ENCODE measurements at regions not wholly inside any gene's neighbourhood (a gene's known extent, or its start where the extent isn't known, plus 50 kb on each side); places are given as distances from the start of the nearest gene placed in this dataset.

GRCh38 chr15:66947471-66947870 is 117.9 kb upstream of the SMAD3 start:
- H3K4me3 ChIP-seq, result no peak overlapping the region
- intact Hi-C loops (cut with DNase I; ENCODE audit: low total_unique reads), result loop anchor here (2.0 to 5.0 kb wide), 2 partner anchors 357 to 490 kb away; no protein-coding TSS in a partner anchor
- DNase-seq, result no peak
- peaks cover 0 to 15% (median 0%) of the 10 kb centered on the region in 4 donors for H3K4me1 ChIP-seq
- no peaks in the 10 kb centered on the region for H3K9me3 ChIP-seq
- 84 to 89% methylated on average over 10 to 12 of the region's 12 CpGs for WGBS, 2 donors (ENCODE audit: low coverage in 1 of 2)
- no peaks in the 10 kb centered on the region for H3K27me3 ChIP-seq
- in situ Hi-C loops (cut with MboI; ENCODE audit: low pct_ligation_motif_present in 1 of 4, low pct_unique_long_range_greater_than_20kb in 1 of 4, low sequenced_read_pairs in 3 of 4), result loop anchor here in 3 of 4 donors (5.0 to 25.0 kb wide), 5 partner anchors 347 to 890 kb away; partner anchors contain the start of genes RNU6-1 (in 1 of the 3) and SKOR1 (in 1 of the 3)
- no peak for TF ChIP-seq EP300 (IDR thresholded peaks at IDR 0.05; ENCODE audit: low read depth)
- TF ChIP-seq CTCF (IDR thresholded peaks at IDR 0.05), result no peak
- no peak for TF ChIP-seq POLR2AphosphoS5 (IDR thresholded peaks at IDR 0.05)
- TF ChIP-seq POLR2A (IDR thresholded peaks at IDR 0.05), result no peak
- no peak overlapping the region for H3K27ac ChIP-seq
- no peaks in the 10 kb centered on the region for H3K36me3 ChIP-seq

DNA sequence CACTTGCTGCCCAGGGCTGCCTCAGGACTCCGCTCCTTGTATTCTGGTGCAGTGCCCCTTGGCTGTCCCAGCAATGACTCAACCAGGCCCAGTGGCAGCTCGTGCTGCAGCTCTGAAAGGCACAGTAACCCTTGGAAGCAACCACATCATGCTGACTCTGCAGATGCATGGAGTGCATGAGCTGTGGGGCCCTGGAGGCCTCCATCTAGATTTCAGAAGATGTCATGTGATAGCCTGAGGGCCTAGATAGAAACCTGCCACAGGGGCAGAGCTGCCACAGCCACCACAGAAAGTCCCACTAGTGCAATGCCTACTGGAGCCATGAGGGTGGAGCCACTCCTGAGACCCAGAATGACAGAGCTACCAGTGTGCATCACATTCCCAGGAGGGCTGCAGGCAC is 117.1 kb upstream of the SMAD3 start:
- Histone ChIP-seq H3K4me3 (no peak overlapping the region), H3K9me3 (no peaks in the 10 kb centered on the region), H3K4me1 (peaks cover 0 to 15% (median 0%) of the 10 kb centered on the region in 4 donors), H3K27me3 (no peaks in the 10 kb centered on the region), H3K27ac (no peak overlapping the region), H3K36me3 (no peaks in the 10 kb centered on the region)
- TF ChIP-seq EP300 (IDR thresholded peaks at IDR 0.05; ENCODE audit: low read depth) (no peak), CTCF (IDR thresholded peaks at IDR 0.05) (no peak), POLR2AphosphoS5 (IDR thresholded peaks at IDR 0.05) (no peak), POLR2A (IDR thresholded peaks at IDR 0.05) (no peak)
- intact Hi-C loops (cut with DNase I; ENCODE audit: low total_unique reads) (loop anchor here (5.0 kb wide), 1 partner anchor 489 kb away; no protein-coding TSS in a partner anchor), in situ Hi-C loops (cut with MboI; ENCODE audit: low pct_ligation_motif_present in 1 of 4, low pct_unique_long_range_greater_than_20kb in 1 of 4, low sequenced_read_pairs in 3 of 4) (loop anchor here in 3 of 4 donors (5.0 to 25.0 kb wide), 5 partner anchors 347 to 889 kb away; partner anchors contain the start of genes RNU6-1 (in 1 of the 3) and SKOR1 (in 1 of the 3))
- DNase-seq, result no peak
- whole genome bisulfite sequencing, 2 donors (ENCODE audit: low coverage in 1 of 2), result 88% methylated on average over 2 of the region's 2 CpGs; no CpG with 5 or more reads in 1 of the 2 donors

GRCh38 chr15:66950114-66950513 is 115.3 kb upstream of the SMAD3 start:
- in situ Hi-C loops (cut with MboI; ENCODE audit: low pct_ligation_motif_present in 1 of 4, low pct_unique_long_range_greater_than_20kb in 1 of 4, low sequenced_read_pairs in 3 of 4) (loop anchor here in 2 of 4 donors (10.0 to 25.0 kb wide), 2 partner anchors 345 to 487 kb away; no protein-coding TSS in a partner anchor), intact Hi-C loops (cut with DNase I; ENCODE audit: low total_unique reads) (no loop called here)
- TF ChIP-seq EP300 (IDR thresholded peaks at IDR 0.05; ENCODE audit: low read depth), result no peak
- no peak for TF ChIP-seq CTCF (IDR thresholded peaks at IDR 0.05)
- peaks cover 0 to 6% (median 0%) of the 10 kb centered on the region in 4 donors for H3K4me1 ChIP-seq
- H3K9me3 ChIP-seq, result no peaks in the 10 kb centered on the region
- no peak for DNase-seq
- H3K27me3 ChIP-seq, result no peaks in the 10 kb centered on the region
- no peak overlapping the region for H3K4me3 ChIP-seq
- no peaks in the 10 kb centered on the region for H3K36me3 ChIP-seq
- no peak overlapping the region for H3K27ac ChIP-seq

- Histone ChIP-seq H3K27ac (no peak overlapping the region), H3K36me3 (no peaks in the 10 kb centered on the region), H3K27me3 (no peaks in the 10 kb centered on the region), H3K4me1 (peaks cover 0 to 3% (median 0%) of the 10 kb centered on the region in 4 donors), H3K4me3 (no peak overlapping the region), H3K9me3 (no peaks in the 10 kb centered on the region)
- 77 to 83% methylated on average over 6 of the region's 6 CpGs for WGBS, 2 donors (ENCODE audit: low coverage in 1 of 2)
- in situ Hi-C loops (cut with MboI; ENCODE audit: low pct_ligation_motif_present in 1 of 4, low pct_unique_long_range_greater_than_20kb in 1 of 4, low sequenced_read_pairs in 3 of 4), result loop anchor here in 2 of 4 donors (10.0 to 25.0 kb wide), 2 partner anchors 343 to 486 kb away; no protein-coding TSS in a partner anchor
- TF ChIP-seq CTCF (IDR thresholded peaks at IDR 0.05), result no peak
- TF ChIP-seq EP300 (IDR thresholded peaks at IDR 0.05; ENCODE audit: low read depth), result no peak
- TF ChIP-seq POLR2AphosphoS5 (IDR thresholded peaks at IDR 0.05), result no peak
- no peak for TF ChIP-seq POLR2A (IDR thresholded peaks at IDR 0.05)
- no peak for DNase-seq
- intact Hi-C loops (cut with DNase I; ENCODE audit: low total_unique reads), result no loop called here
These were observed 113.7 kb upstream of the SMAD3 start for GRCh38 chr15:66951531-66952320.

Measured in transverse colon (tissue), 4 donors.